GM21447 (cell line): ENCODE measurements at regions not wholly inside any gene's neighbourhood (a gene's known extent, or its start where the extent isn't known, plus 50 kb on each side); places are given as distances from the start of the nearest gene placed in this dataset.
"Not testable (repeated sequence)": the region's sequence is repeated elsewhere in the genome, so short reads cannot be mapped to it uniquely, and the experiment has no call there.

Source experiments
- ATAC-seq: cut with Tn5 transposase; IDR thresholded peaks from one replicate; pipeline ENCODE4 v1.9.1; 2021; ENCODE audit not compliant: unreplicated experiment

DNA sequence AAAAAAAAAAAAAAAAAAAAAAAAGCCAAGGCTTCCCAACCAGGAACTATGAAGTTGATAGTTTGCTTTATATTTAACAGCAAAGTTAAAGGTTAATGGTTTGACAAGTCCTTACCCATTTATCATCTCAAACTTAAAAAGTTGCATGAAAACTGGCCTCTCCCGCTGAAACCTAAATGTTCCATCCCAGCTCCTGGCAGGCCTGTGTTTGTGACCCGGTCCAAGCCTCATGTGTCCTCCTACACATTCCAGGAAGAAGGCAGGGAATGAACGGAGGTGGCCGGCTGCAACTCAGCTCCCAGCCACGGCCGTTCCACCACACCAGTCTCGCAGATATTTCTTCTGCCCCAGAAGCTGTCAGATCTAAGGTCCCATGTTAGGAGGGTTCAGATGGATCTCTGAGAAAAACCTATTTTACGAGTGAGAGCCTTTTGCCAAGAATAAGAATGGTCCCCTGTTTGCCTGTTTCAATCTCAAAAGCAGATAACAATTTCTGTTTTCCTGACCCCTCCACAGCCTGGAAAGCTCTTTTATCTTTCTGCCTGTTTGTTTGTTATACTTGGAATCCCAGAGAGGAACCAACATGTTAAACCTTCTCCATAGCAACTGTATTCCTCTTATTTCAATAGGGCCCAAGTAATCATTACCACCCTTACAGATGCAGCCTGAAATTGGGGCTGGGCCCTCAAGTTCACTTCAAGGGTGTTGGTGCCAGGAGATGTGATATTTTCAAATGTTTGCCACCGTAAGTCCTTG, 56.5 kb downstream of the KCTD12 start:
- no peak for ATAC-seq

DNA sequence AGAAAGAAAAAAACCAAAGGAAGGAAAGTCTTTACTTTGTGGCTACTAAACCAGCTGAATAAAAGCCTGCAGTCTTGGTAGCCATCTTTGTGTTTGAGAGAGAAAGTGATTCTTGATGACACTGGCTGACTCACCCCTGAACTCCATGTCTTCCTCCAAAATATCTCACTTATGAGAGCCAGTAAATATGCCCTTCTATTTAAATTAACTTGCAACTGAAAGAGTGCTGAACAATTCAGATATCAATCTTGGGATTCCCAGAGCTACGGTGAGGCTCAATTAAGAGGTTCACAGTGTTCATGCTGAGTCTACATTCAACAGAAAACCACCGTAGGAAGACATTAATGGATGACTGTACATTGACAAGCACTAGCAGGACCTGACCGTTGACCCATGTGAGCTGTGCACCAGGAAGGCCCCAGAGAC, 57.9 kb downstream of the KCTD12 start:
- ATAC-seq: no peak

DNA sequence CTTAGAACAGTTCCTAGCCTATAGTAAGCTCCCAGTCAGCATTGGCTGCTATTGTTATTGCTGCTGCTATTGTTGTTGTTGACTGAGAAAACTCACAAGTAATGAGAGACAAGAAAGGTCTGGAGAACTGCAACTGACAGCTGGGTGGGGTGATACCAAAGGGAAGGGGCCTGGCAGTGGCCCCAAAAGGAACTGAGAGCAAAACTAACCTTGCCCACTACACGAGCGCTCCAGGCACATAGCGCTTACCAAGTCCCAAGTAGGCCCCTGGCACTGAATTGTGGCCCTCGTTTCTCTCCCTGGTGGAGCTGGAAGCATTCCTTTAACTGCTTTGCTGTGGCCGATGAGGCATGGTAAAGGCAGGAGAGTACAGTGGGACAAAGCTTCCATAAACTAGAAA, 59.7 kb downstream of the KCTD12 start:
- no peak for ATAC-seq

DNA sequence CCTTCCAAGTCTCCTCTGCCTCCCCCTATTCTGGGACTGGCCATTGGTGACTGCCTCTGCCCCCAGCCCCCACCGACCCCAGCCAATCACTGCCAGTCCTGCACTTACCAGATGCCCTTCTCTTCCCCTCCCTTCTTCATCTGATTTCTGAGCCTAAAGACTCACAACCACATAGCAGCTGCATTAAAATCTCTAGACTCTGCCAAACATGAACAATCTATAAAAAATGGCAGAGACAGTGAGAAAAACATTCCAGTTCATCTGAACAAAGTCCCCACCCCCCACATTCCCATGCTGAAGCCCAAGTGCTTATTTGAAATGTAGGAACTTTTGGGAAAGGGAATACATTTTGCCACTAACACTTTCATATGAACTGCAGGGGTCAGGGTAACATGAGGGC, 60.8 kb downstream of the KCTD12 start:
- ATAC-seq: no peak

DNA sequence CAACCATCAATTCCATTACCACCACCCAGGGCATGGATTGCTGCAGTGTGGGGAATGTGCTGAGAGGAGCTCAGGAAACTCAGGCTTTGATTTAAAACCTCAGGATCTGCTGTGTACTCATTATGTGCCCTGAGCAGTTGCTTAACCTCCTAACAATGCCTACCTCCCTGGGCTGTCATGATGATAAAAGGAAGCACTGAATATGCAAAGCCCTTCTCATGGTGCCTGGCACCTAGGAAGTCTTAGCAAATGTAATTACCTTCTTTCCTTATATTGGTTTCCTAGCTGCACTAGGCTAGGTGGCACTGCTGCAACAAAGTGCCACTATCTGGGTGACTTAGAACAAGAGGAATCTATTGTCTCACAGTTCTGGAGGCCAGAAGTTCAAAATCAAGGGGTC, 62.2 kb downstream of the KCTD12 start:
- no peak for ATAC-seq

DNA sequence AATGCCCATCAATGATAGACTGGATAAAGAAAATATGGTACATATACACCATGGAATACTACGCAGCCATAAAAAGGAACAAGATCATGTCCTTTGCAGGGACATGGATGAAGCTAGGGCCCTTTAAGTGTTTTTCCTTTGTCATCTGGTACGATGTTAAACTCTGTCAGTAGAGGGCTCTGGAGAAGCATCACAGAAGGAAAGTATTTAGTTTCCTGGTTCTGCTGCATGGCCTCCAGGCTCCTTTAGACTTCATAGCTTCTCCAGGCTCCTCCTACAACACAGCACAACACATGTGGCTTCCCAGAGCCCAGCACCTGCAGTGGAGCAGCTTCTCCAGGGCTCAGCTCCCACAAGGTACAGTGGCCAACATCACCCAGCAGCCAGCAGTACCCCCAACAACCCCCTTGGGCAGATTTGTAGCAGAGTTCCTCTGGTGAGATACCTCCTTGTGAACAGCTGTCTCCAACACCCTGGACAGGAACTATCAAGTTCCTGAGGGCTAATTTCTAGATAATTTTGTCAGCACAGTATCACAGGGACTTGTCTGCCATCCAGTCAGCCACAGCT, 63.4 kb downstream of the KCTD12 start:
- no peak for ATAC-seq

DNA sequence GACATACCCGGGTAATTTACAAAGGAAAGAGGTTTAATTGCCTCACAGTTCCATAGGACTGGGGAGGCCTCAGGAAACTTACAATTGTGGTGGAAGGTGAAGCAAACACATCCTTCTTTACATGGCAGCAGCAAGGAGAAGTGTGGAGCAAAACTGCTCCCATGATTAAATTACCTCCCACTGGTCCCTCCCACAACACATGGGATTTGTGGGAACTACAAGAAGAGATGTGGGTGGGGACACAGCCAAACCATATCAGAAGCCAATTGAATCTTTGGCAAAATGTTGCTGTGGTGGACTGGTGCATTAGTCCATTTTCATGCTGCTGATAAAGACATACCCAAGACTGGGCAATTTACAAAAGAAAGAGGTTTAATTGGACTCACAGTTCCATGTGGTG, 65.0 kb downstream of the KCTD12 start:
- not testable (repeated sequence) for ATAC-seq

DNA sequence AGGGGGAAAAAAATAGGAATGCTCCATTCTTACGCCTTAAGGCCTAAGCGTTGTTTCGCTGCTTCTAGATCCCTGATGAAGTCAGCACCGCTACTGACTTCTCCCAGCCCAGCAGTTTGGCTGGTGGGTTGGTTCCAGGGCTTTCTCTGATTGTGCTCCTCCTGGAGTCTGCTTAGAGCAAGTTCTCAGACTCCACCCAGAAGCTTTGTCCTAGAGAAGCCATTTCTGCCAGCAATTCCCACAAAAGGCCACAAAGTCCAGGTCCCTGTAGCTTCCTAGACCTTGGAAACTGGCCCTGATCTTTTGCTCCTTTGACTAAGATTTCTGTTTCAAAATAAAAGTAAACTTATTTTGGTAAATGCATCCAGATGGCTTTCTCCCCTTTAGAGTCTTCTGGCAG, 65.4 kb downstream of the KCTD12 start:
- ATAC-seq: no peak

DNA sequence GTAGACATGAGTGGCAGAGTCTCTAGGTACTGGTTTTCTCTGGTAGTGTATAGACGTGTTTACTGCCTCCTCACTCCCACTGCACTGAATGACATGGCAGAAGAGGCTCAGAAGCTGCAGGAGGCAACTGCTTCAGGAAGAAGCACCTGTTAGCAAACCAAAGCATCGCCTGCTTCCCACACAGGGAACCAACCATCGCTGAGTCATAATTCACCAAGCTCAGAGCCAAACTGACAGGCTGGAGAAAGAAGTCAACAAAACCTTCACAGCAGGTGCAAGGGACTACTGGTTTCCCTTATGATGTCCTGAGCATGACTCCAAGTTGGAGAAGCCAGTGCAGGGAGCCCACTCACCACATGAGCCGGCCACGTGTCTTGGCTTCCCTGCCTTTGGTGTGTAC, 69.8 kb downstream of the KCTD12 start:
- ATAC-seq: no peak

DNA sequence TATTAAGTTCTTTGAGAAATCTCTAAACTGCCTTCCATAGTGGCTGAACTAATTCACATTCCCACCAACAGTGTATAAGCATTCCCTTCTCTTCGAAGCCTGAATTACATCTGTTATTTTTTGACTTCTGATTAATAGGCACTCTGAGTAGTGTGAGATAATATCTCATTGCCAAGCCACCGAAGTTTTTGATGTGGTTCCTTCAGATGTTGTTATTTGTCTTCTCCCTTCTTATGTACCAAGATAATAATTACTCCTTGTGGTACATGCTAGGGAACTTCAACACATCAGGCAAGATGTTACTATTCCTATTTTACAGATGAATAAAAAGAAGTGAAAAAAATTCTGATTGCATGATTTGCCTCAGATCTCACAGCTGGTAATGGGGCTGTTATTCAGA, 70.9 kb downstream of the KCTD12 start:
- no peak for ATAC-seq

DNA sequence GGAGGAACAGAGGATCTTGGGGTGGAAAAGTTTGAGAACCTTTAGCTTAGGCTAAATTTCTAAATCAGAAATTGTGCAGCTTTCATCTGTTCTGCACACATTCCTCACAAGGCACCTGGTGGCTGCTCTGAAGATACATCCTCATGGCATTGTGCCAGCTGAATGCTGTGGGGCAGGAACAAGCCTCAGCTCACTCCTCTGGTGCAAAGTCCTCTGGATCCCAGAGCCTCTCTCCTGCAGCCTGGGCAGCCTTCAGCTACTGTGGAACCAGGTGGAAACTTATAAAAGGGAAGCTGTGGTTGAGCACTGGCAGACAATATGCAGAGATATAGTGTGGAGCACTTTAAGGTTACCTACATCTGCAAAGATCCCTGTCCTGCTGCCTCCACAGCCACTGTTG, 72.3 kb downstream of the KCTD12 start:
- ATAC-seq: no peak

DNA sequence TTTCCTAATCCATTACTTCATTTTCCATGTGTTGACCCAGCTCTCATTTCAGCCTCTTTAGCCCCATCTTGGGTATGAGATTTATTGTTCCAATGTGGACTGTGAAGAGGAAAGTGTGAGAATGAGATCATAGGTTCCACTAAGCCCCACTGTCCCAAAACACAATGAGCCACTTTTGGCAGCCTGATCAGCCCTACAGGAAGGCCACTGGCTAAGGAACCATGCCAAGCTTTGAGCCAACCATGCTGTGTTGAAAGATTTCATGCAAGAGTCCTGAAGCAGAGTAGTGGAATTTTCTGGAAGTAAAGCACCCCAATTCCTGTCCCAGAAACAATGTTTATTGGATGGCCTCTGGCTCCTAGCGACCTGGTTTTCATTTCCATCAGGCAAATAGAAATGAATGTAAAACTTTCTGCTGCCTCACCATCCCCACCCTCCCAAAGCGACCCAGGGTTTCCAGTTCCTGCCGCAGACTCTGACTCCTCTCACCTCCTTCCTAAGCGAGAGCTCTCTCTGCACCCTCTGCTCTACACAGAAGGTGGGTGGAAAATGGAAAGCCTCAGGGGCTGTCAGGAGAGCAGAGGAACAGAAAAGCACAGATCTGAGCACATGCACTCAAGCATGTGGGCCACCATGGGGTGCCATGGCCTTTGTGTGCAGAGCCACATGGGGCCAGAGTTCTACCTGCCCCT, 73.1 kb downstream of the KCTD12 start:
- no peak for ATAC-seq

DNA sequence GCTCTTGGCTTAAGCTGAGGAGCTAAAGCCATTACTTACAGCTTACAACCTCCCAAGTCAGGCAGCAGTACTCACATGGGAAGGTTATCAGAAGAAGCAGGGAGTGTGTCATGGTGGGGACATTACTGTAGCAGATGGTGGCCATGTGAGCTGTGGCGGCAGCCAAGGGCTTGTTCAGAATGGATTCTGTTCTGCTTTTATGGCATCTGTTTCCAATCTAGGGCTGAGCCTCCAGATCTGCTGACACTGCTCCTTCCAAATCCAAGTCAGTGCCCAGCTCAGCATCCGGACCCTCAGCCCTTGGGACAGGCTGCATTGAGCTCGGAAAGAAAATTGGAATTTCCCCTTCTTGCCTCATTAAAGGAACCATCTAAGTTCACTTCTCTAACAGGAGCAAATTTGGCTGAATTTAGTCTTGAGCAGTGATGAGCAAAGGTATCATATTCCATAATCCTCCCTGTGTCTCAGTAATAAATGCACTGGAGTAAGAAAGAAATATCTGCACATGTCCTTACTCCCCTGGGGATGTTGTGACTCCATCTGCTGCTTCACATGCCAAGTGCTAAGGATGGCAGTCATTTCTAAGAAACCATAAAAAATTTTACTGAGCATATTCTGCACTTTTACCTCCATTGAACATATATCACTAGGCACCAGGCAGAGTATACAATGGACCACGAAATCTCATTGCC, 73.9 kb downstream of the KCTD12 start:
- no peak for ATAC-seq

DNA sequence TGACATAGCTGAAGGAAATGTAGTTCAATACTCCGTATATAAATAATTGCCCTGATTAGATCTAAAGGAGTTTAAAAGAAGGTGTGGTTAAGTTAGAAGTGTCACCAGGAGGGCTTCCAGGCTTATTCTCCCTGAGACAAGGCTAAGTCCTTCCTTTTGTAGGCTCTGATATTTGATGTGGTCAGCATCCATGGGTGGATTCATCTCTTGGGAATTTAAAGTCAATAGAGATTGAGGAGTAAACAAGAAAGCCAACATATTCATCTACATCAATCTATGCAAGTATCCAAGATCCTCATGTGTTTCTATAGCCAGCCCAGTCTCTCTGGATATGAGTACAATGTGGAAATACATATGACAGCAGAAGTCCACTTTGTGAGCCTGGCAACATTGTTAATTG, 76.8 kb downstream of the KCTD12 start:
- ATAC-seq: no peak

DNA sequence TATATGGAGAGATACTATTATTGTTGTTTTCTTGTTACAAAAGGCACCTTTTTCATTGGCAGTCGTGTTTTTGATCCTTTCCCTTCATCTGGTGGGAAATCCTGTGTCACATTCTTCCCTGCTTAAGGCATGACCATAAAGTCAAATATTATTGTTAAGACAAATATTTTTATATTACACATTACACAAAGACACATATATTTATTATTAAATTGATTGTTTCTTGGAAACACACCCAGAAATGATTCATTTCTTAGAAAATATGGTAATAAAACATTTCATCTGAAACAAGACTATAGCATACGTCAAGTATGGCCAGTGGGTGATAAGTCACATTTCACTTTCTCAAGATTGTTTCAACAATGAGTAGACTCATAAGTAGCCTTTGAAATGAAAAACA, 77.3 kb downstream of the KCTD12 start:
- no peak for ATAC-seq

DNA sequence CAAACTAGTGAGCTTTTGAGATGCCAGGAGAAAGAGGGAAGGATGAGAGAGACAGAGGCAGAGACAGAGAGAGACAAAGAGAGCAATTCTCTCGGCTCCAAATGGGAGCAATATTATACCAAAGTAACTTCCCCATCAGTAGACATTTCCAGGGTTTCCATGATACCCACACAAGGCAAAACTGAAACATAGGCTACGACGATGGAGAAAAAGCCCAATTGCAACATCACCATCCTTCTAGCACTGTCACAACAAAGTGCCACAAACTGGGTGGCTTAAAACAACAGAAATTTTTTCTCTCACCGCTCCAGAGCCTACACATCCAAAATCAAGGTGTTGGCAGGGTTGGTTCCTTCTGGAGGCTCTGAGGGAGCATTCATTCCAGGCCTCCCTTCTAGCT, 81.4 kb downstream of the KCTD12 start:
- ATAC-seq: no peak

DNA sequence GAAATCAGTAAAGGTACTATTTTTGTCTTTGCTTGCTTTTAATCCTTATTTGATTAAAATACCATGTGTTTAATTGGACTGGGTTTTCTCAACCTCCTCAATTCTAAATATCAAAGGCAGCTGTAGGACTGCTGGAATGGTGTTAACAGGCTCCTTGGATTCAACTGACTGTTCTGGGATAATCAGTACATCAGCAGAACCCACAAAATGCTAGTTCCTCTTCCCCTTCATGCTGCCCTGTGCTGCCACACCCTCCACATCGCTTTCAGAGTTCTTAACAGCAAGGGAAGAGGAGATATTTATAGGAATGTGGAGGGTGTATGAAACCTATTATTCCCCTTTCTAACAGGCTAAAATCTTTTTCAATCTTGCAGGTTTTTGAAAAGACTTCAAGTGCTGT, 82.4 kb downstream of the KCTD12 start:
- no peak for ATAC-seq

DNA sequence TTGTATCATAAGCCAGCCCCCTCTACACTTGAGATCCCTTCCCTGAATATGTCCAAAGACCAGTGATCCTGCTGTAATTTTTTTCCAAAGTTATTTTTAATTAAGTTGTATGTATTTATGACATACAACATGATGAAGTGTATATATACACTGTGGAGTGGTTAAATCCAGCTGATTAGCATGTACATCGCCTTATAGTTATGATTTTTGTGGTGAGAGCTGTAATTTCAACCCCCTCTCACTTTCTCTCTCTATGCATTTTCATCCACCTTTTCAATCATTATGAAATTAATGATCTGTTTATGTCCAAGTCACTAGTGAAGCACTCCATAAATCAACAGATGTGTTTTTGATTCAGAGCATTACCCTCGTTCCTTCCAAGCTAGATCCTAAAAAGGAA, 85.3 kb downstream of the KCTD12 start:
- ATAC-seq: no peak

DNA sequence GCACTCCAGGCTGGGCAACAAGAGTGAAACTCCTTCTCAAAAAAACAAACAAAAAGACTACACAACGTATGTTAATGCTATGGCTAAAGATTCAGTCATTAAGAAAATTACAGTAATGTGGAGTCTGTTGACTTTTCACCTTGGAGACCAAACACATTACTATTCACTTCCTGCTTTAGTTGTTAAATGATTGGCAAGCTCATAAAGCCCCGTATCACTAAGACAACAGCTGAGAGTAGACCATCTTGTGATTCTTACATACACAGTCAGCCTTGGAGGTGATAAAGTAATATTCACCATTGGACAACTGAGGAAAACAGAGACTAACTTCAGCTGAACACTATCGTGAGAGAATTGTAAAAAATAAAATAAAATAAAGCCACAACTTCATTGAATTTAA, 86.5 kb downstream of the KCTD12 start:
- no peak for ATAC-seq

DNA sequence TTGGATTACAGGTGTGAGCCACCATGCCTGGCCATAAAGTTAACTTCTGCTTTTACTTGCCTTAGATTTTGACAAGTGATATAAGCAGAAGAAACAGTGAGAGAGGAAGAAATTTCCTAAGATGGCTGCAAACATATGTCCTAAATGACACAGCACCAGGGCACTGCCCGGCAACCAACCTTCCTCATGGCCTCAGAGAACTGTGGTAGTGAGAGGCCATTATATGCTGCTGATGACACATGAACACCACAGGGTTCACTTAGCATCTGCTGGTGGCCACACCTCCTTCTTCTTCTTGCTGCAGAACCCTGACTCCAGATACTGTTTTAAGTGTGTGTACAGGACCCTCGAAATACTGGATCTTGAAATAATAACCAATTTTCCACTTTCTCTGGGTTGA, 88.2 kb downstream of the KCTD12 start:
- no peak for ATAC-seq

DNA sequence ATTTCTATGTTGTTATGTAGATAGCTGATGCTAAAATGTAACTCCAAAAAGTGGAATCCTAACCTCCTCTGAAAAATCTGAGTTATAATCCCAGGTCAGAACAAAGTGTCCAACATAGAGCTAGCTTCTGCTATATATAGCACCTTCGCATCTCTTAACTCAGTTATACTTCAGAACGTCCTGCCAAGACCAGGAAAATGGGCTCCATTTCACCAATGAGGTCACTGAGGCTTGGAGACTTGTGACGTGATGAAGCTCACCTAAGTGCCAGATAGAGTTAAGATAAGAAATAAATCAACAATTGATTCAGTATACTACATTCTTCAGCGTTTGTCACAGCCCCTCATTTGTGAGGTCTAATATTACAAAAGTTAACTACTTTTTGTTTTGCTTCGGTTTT, 88.8 kb downstream of the KCTD12 start:
- ATAC-seq: no peak

DNA sequence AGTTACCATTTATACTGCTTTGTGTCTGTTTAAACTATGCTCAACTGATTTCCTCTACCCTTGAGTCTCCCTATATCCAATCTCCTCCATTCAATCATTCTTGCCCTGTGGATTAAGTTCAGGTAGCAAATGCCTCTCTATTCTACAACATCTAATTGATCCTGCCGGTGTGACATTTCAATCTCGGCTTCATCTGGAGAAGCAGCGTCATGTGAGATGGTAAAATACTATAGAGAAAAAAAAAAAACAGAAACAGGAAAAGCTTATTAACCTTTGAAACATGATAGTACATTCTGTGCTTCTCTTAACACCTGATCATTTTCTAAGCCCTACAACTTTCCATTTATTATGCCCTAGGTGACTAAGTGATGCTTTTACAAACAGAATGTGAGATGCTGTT, 89.4 kb downstream of the KCTD12 start:
- ATAC-seq: no peak
